ENCODE measurements at regions not wholly inside any gene's neighbourhood (a gene's known extent, or its start where the extent isn't known, plus 50 kb on each side); places are given as distances from the start of the nearest gene placed in this dataset.

DNA sequence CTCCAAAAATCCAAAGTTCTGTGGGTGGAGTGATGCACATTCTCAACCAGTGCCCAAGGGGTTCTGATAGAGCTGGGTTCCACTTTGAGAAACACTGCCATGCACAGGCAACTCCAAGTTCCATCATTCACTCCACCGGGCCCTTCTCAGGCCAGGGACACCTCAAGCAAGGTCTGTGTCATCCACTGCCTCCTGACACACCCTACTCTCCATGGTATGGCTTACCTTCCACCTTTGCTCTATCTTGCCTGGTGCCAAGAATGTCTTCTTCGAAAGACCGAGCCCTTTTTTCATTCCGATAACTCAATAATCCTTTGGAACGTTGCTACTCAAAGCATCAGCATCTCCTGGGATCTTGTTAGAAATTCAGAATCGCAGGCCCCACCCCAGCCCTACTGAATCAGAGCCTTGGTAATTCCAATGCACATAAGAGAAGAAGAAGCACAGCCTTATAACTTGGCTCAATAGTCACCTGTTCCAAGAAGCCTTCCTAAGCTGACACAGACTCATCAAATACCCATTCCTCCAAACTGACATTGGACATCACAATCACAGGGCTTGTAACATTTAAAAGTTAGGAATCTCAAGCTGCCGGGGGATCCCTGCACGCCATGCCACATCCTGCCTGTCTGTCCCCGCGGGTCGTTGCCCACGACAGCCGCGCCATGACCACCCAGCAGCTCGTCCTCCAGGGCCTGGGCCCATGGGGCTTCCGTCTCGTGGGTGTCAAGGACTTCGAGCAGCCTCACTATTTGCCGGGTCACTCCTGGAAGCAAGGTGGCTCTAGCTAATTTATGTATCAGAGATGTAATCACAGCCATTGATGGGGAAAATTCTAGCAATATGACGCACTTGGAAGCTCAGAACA is 66.4 kb downstream of the VCPKMT start:
- H3K4me3 ChIP-seq (ENCODE audit: low read length): no peak overlapping the region
- no peak for DNase-seq (ENCODE audit: low read depth, low spot score)

DNA sequence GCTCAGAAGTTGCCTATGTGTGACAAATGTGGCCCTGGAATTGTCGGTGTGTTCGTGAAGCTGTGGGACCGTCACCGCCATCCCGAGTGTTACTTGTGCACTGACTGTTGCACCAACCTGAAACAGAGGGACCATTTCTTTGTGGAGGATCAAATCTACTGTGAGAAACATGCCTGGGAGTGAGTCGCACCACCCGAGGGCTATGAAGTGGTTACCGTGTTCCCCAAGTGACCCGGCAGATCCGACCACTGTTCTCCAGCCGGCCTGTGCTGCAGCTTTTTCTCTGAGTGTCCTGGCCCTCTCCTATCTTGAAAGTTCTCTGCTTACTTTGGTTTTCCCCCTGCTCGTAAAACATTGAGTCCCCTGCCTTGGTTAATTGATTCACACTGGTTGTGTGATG is 65.3 kb downstream of the VCPKMT start:
- no peak overlapping the region for H3K4me3 ChIP-seq (ENCODE audit: low read length)
- DNase-seq (ENCODE audit: low read depth, low spot score): no peak

DNA sequence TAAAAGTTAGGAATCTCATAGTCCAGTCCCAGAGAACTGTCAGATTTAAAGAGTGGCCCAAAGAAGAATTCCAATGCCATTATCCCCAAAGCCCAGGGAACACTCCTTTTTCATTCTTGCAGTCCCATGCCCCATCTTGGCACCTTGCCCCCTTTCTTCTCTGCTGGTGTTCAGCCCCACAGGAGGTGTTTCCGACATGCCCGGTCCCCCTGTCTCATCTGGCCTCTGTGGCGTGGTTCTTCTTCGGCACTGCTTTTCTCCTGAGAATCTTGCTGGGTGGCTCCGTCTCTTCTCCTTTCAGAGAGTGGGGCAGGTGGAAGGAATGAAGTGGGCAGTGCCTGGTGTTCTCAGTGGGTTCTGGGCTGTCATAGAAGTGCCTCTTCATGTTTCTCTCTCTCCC is 64.7 kb downstream of the VCPKMT start:
- no peak for DNase-seq (ENCODE audit: low read depth, low spot score)
- H3K4me3 ChIP-seq (ENCODE audit: low read length): no peak overlapping the region

DNA sequence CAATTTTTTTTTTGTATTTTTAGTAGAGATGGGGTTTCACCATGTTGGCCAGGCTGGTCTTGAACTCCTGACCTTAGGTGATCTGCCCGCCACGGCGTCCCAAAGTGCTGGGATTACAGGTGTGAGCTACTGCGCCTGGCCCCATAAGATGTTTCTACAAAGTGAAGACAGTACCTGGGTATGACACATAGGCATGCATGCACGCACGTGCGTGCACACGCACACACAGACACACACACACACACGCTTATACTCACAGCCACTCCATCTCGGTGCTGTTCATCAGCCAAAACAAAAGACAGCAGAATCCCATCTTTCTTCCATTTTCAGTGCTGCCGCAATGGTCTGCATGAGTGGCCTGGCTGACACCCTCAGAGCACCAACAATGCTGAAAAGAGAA is 63.9 kb downstream of the VCPKMT start:
- H3K4me3 ChIP-seq (ENCODE audit: low read length): no peak overlapping the region

DNA sequence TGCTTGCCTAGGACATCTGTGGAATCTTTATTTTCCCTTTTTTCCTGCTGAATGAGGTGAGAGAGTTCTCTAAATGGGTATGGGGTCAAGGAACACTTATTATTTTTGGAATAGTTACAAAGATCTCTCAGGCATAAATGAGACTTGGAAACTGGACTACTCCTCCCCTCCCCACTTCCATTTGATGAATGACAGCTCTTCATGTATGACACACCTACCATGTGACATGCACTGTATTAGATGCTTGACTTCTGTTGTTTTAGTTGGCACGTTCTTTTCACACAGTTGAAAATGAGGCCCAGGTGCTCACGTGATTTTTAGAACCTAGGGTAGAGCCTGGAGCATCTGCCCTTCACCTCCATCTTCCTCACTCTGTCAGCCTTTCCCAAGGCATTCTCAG is 62.4 kb downstream of the VCPKMT start:
- DNase-seq (ENCODE audit: low read depth, low spot score): no peak

More for the DNA sequence above, 63.9 kb downstream of the VCPKMT start:
- no peak for DNase-seq (ENCODE audit: low read depth, low spot score)

DNA sequence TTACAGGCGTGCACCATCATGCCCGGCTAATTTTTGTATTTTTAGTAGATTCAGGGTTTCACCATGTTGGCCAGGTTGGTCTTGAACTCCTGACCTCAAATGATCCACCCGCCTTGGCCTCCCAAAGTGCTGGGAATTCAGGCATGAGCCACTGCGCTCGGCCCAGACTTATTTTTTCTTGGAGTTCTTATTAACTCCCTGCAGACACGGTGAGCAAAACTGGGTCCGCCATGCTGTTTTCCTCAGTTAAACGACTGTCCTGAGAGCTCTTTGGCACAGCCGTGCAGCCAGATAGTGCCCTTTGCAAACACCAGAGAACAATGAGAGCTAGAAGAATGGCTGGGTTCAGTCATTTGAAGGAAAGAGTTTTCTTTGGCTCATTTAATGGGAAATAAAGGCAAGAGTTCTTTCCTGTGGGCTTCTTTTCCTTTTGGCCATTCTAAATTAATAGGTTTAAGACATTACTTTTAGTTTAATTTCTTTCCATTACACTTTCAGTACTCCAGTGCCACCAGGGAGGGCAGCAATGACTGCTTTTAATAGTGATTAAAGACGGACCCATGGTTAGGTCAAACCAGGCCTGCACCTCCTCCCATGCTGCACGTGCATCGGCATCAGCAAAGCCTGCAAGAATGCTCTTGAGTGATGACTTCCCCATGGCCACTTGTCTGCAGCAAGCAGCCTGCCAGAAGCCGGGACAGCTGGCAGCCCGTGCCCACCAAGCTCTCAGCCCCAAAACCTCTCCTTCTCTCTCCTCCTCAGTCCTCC is 60.7 kb downstream of the VCPKMT start:
- H3K4me3 ChIP-seq (ENCODE audit: low read length): no peak overlapping the region
- DNase-seq (ENCODE audit: low read depth, low spot score): no peak

More for the DNA sequence above, 62.4 kb downstream of the VCPKMT start:
- no peak overlapping the region for H3K4me3 ChIP-seq (ENCODE audit: low read length)

DNA sequence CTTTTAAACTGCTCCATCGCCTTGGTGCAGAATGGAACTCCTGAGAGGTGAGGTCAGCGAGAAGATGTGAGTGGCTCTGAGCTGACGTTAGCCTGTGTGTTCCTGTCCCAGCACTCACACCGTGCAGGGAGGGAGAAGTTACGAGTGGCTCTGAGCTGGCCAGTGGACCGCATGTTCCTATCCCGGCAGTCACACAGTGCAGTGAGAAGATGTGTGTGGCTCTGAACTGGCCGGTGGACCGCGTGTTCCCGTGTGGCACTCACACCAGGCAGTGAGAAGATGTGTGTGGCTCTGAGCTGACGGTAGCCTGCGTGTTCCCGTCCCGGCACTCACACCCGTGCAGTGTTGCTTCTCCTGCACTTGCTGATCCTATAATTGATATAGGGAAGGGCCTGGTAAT is 59.9 kb downstream of the VCPKMT start:
- H3K4me3 ChIP-seq (ENCODE audit: low read length): no peak overlapping the region
- DNase-seq (ENCODE audit: low read depth, low spot score): no peak

DNA sequence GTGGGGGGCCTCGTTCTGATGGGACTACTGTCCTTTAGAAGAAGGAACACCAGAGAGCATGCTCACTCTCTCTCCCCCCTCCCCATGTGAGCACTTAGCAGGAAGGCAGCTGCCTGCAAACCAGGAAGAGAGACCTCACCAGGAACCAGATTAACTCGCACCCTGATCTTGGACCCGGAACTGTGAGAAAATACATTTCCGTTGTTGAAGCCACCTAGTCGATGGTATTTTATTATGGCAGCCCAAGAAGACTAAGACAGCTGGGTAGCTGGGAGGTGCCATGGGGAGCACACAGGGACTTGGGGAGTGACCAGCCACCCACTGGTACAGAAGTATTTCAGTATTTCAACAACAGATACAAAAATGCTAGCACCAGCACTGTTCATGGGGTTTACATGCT is 59.0 kb downstream of the VCPKMT start:
- H3K4me3 ChIP-seq (ENCODE audit: low read length): no peak overlapping the region
- DNase-seq (ENCODE audit: low read depth, low spot score): no peak

DNA sequence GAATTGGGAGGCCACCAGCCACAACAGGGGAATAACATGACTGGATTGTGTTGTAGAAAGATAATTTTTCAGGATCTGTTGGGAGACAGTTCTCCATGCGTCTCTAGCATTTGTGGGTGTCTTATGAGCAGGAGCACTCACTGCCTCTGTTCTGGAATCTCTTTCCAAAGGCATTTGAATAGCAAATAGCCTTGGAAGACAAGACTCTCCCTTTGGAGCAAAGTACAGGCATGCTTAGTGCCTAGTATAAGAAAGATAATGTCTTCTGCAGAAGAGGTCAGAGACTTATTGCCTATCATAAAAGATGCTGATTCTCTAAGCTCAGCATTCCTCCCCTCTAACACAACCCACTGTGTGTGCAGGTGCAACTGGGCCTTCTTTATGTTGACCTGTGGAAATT is 58.3 kb downstream of the VCPKMT start:
- no peak overlapping the region for H3K4me3 ChIP-seq (ENCODE audit: low read length)
- no peak for DNase-seq (ENCODE audit: low read depth, low spot score)
